ENCODE measurements at regions not wholly inside any gene's neighbourhood (a gene's known extent, or its start where the extent isn't known, plus 50 kb on each side); places are given as distances from the start of the nearest gene placed in this dataset.
A peak's percentile ranks its signal among the peaks of the same experiment; 100 is the strongest.

- H3K27me3 ChIP-seq: no peaks in the 10 kb centered on the region
- H3K4me1 ChIP-seq: no peaks in the 10 kb centered on the region
- H3K9me3 ChIP-seq: no peaks in the 10 kb centered on the region
- no peak for FAIRE-seq
- 37 to 62% methylated on average over 1 of the region's 1 CpG for WGBS, 2 donors
- TF ChIP-seq, protein P1, sequence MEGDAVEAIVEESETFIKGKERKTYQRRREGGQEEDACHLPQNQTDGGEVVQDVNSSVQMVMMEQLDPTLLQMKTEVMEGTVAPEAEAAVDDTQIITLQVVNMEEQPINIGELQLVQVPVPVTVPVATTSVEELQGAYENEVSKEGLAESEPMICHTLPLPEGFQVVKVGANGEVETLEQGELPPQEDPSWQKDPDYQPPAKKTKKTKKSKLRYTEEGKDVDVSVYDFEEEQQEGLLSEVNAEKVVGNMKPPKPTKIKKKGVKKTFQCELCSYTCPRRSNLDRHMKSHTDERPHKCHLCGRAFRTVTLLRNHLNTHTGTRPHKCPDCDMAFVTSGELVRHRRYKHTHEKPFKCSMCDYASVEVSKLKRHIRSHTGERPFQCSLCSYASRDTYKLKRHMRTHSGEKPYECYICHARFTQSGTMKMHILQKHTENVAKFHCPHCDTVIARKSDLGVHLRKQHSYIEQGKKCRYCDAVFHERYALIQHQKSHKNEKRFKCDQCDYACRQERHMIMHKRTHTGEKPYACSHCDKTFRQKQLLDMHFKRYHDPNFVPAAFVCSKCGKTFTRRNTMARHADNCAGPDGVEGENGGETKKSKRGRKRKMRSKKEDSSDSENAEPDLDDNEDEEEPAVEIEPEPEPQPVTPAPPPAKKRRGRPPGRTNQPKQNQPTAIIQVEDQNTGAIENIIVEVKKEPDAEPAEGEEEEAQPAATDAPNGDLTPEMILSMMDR (IDR thresholded peaks at IDR 0.05): no peak
- no peak overlapping the region for H3K4me3 ChIP-seq
- intact Hi-C loops (cut with DNase I): no loop called here
- no peak for DNase-seq
- no peaks in the 10 kb centered on the region for H3K36me3 ChIP-seq
- no peak overlapping the region for H3K27ac ChIP-seq
- peak in 1 of 4 donors; percentile 44 for ATAC-seq
Observed at GRCh38 chr12:84497819-84498218, 414.8 kb downstream of the SLC6A15 start.

GRCh38 chr12:84495711-84496110, 416.9 kb downstream of the SLC6A15 start:
- no peaks in the 10 kb centered on the region for H3K4me1 ChIP-seq
- intact Hi-C loops (cut with DNase I): no loop called here
- no peak overlapping the region for H3K4me3 ChIP-seq
- no peak for DNase-seq
- no peak overlapping the region for H3K27ac ChIP-seq
- no peak for ATAC-seq
- no peaks in the 10 kb centered on the region for H3K9me3 ChIP-seq
- TF ChIP-seq, protein P1 (IDR thresholded peaks at IDR 0.05): no peak
- H3K27me3 ChIP-seq: no peaks in the 10 kb centered on the region
- WGBS, 2 donors: 88 to 99% methylated on average over 2 of the region's 2 CpGs
- no peaks in the 10 kb centered on the region for H3K36me3 ChIP-seq
- FAIRE-seq: no peak

DNA sequence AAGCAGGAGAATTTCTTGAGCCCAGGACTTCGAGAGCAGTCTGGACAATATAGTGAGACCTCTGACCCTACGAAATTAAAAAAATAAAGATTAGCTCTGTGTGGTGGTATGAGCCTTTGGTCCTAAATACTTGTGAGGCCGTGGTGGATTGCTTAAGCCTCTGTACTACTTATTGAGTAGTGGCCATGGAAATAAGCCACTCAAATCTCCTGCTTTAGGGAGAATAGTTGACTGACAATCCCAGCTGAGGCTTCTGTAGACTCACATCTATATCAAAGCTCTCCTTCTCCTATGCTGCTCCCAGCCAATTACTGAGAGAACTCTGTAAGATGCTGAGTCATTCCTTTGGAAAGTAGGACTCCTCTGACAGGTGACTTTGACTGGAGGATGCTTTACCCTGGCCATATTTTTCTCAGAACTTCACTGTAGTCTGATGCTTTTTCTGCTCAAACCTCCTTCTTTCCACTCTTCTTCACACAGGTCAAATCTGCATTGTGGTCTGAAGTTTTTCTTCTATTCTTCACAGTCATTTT, 420.2 kb downstream of the SLC6A15 start:
- Histone ChIP-seq H3K9me3 (no peaks in the 10 kb centered on the region), H3K27me3 (no peaks in the 10 kb centered on the region), H3K4me3 (no peak overlapping the region), H3K4me1 (no peaks in the 10 kb centered on the region), H3K27ac (no peak overlapping the region), H3K36me3 (no peaks in the 10 kb centered on the region)
- intact Hi-C loops (cut with DNase I): no loop called here
- no peak for DNase-seq
- TF ChIP-seq, protein P1 (IDR thresholded peaks at IDR 0.05): no peak
- ATAC-seq: no peak
- no peak for FAIRE-seq
- 71 to 84% methylated on average over 3 of the region's 3 CpGs for WGBS, 2 donors

- Histone ChIP-seq H3K36me3 (no peaks in the 10 kb centered on the region), H3K27ac (no peak overlapping the region), H3K4me3 (no peak overlapping the region), H3K9me3 (no peaks in the 10 kb centered on the region), H3K4me1 (no peaks in the 10 kb centered on the region), H3K27me3 (no peaks in the 10 kb centered on the region)
- FAIRE-seq: no peak
- intact Hi-C loops (cut with DNase I): no loop called here
- WGBS, 2 donors: 67 to 87% methylated on average over 2 of the region's 2 CpGs
- no peak for DNase-seq
- ATAC-seq: no peak
- TF ChIP-seq, protein P1 (IDR thresholded peaks at IDR 0.05): no peak
Observed at GRCh38 chr12:84484798-84485197, 427.8 kb downstream of the SLC6A15 start.

DNA sequence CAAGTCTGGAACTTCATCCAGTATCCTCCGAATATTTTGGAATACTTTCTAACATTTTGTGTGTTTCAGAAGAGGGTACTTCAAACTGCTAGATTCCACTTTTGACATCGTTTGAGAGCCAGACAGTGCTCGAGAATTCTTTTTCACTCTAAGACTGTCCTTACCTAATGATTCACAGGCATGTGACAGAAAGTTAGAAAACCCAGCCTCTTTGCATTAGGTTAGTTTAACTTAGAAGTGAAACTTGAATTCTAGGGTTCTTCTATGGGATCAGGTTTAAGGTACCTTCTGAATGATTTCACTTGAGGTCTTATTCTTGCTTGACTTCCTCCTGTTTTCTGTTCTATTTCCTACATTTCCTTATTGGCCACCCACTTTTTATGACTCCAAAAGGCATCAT, 431.8 kb downstream of the SLC6A15 start:
- no peak for FAIRE-seq
- H3K9me3 ChIP-seq: no peaks in the 10 kb centered on the region
- 63 to 80% methylated on average over 3 of the region's 3 CpGs for WGBS, 2 donors
- H3K27me3 ChIP-seq: no peaks in the 10 kb centered on the region
- H3K4me3 ChIP-seq: no peak overlapping the region
- no peaks in the 10 kb centered on the region for H3K4me1 ChIP-seq
- intact Hi-C loops (cut with DNase I): no loop called here
- ATAC-seq: no peak
- no peaks in the 10 kb centered on the region for H3K36me3 ChIP-seq
- TF ChIP-seq, protein P1 (IDR thresholded peaks at IDR 0.05): no peak
- H3K27ac ChIP-seq: no peak overlapping the region
- no peak for DNase-seq

Measured in pancreas (tissue), 10 donors.